WTC11 (cell line): ENCODE measurements at regions not wholly inside any gene's neighbourhood (a gene's known extent, or its start where the extent isn't known, plus 50 kb on each side); places are given as distances from the start of the nearest gene placed in this dataset.

ENCODE experiments used
- ATAC-seq: fragments of 200-7000 bp; cut with Tn5 transposase; 2 replicates; pipeline ENCODE4 v1.10.0; 2021; ENCODE audit warnings: mild to moderate bottlenecking, moderate library complexity
- CTCF ChIA-PET: fragments of 300-600 bp; sonication (Branson Sonifier 250); formaldehyde crosslinking; loops from one replicate; lab custom pipeline; 2021; ENCODE audit warnings: antibody characterized with exemption; lab: Charles Lee
- POLR2A ChIA-PET: fragments of 350-600 bp; sonication (Branson Sonifier 250); formaldehyde crosslinking; loops from one replicate; lab custom pipeline; 2021; ENCODE audit warnings: antibody characterized with exemption; lab: Charles Lee
- DNase-seq: peaks from one replicate; pipeline ENCODE4 v3.0.0; 2021; ENCODE audit warnings: low spot score
- H3K27ac Mint-ChIP-seq: 2 replicates; pipeline ENCODE4 v1.8.0; 2021; ENCODE audit warnings: mixed read lengths
- H3K27me3 Mint-ChIP-seq: 2 replicates; pipeline ENCODE4 v1.8.0; 2021; ENCODE audit warnings: low read depth, mild to moderate bottlenecking, moderate library complexity, mixed read lengths
- H3K36me3 Mint-ChIP-seq: 2 replicates; pipeline ENCODE4 v1.8.0; 2021; ENCODE audit warnings: mixed read lengths
- H3K4me1 Mint-ChIP-seq: 2 replicates; pipeline ENCODE4 v1.8.0; 2022; ENCODE audit warnings: mixed read lengths
- H3K4me3 Mint-ChIP-seq: 2 replicates; pipeline ENCODE4 v1.8.0; 2021; ENCODE audit warnings: mild to moderate bottlenecking, moderate library complexity, mixed read lengths
- H3K9me3 Mint-ChIP-seq: 2 replicates; pipeline ENCODE4 v1.8.0; 2021; ENCODE audit warnings: mixed read lengths
- EMX1 ChIP-seq: fragments of 250-450 bp; sonication (Bioruptor Pico); IDR thresholded peaks from 2 replicates; pipeline ENCODE4 v1.8.0; 2021; ENCODE audit warnings: mild to moderate bottlenecking
- OVOL2 ChIP-seq: fragments of 250-450 bp; sonication (Bioruptor Pico); IDR thresholded peaks from 2 replicates; pipeline ENCODE4 v1.9.0; 2021; ENCODE audit warnings: mild to moderate bottlenecking, borderline replicate concordance
- PRRX2 ChIP-seq: fragments of 250-450 bp; sonication (Bioruptor Pico); IDR thresholded peaks from 2 replicates; pipeline ENCODE4 v1.8.0; 2021; ENCODE audit warnings: mild to moderate bottlenecking
- SMAD4 ChIP-seq: sonication (generic); formaldehyde crosslinking; IDR thresholded peaks from 2 replicates; pipeline ENCODE4 v1.8.0; 2022; ENCODE audit warnings: mild to moderate bottlenecking, missing genetic modification reagents
- TCF7 ChIP-seq: sonication (generic); formaldehyde crosslinking; IDR thresholded peaks from 2 replicates; pipeline ENCODE4 v1.8.0; 2022; ENCODE audit warnings: mild to moderate bottlenecking, low read depth, missing genetic modification reagents, moderate library complexity
- ZBTB21 ChIP-seq: sonication (generic); formaldehyde crosslinking; IDR thresholded peaks from 2 replicates; pipeline ENCODE4 v1.8.1; 2023; ENCODE audit warnings: mild to moderate bottlenecking, missing genetic modification reagents, borderline replicate concordance
- ZNF121 ChIP-seq: sonication (generic); formaldehyde crosslinking; IDR thresholded peaks from 2 replicates; pipeline ENCODE4 v1.8.0; 2023; ENCODE audit warnings: missing genetic modification reagents
- ZNF138 ChIP-seq: sonication (generic); formaldehyde crosslinking; conservative IDR thresholded peaks from 2 replicates; pipeline ENCODE4 v1.8.1; 2022; ENCODE audit warnings: mild to moderate bottlenecking, moderate library complexity, missing genetic modification reagents
- ZNF423 ChIP-seq: fragments of 250-450 bp; sonication (Bioruptor Pico); IDR thresholded peaks from 2 replicates; pipeline ENCODE4 v2.1.2; 2022; ENCODE audit warnings: mild to moderate bottlenecking, moderate library complexity
- TF ChIP-seq, protein P1 (sequence below): sonication (generic); formaldehyde crosslinking; IDR thresholded peaks from 2 replicates; pipeline ENCODE4 v1.8.0; 2022; ENCODE audit warnings: missing genetic modification reagents
- TF ChIP-seq, protein P2 (sequence below): fragments of 250-450 bp; sonication (Bioruptor Pico); IDR thresholded peaks from 2 replicates; pipeline ENCODE4 v1.8.0; 2021; ENCODE audit warnings: mild to moderate bottlenecking
- TF ChIP-seq, protein P3 (sequence below): sonication (generic); formaldehyde crosslinking; IDR thresholded peaks from 2 replicates; pipeline ENCODE4 v1.8.1; 2023; ENCODE audit warnings: mild to moderate bottlenecking, missing genetic modification reagents, borderline replicate concordance
- TF ChIP-seq, protein P4 (sequence below): sonication (generic); formaldehyde crosslinking; IDR thresholded peaks from 2 replicates; pipeline ENCODE4 v1.8.0; 2022; ENCODE audit warnings: mild to moderate bottlenecking, missing genetic modification reagents
- TF ChIP-seq, protein P5 (sequence below): sonication (generic); formaldehyde crosslinking; conservative IDR thresholded peaks from 2 replicates; pipeline ENCODE4 v1.8.1; 2023; ENCODE audit warnings: mild to moderate bottlenecking, low read depth, missing genetic modification reagents, moderate library complexity
- TF ChIP-seq, protein P6 (sequence below): fragments of 200-600 bp; IDR thresholded peaks from 2 replicates; pipeline ENCODE4 v1.8.0; 2022; ENCODE audit warnings: antibody characterized with exemption

DNA sequence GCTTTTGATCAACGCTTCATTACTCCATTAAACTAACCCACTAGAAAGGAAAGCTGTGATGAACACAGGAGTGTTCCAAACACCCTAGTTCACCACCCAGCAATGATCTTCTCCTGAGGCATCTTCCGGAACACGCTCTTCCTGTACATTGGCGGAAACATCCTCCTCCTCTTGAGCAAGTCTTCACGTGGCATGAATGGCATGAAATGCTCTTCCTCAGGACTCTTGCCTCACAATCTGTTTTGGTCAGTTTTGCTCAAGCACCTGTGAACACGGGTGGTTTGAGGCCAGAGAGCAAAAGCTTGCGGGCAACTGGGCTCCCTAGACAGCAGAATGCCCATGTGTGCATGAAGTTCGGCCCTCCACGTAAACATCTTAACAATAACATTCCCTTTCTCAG is 734.2 kb upstream of the SALL3 start (continued):
- TF ChIP-seq, protein P1, sequence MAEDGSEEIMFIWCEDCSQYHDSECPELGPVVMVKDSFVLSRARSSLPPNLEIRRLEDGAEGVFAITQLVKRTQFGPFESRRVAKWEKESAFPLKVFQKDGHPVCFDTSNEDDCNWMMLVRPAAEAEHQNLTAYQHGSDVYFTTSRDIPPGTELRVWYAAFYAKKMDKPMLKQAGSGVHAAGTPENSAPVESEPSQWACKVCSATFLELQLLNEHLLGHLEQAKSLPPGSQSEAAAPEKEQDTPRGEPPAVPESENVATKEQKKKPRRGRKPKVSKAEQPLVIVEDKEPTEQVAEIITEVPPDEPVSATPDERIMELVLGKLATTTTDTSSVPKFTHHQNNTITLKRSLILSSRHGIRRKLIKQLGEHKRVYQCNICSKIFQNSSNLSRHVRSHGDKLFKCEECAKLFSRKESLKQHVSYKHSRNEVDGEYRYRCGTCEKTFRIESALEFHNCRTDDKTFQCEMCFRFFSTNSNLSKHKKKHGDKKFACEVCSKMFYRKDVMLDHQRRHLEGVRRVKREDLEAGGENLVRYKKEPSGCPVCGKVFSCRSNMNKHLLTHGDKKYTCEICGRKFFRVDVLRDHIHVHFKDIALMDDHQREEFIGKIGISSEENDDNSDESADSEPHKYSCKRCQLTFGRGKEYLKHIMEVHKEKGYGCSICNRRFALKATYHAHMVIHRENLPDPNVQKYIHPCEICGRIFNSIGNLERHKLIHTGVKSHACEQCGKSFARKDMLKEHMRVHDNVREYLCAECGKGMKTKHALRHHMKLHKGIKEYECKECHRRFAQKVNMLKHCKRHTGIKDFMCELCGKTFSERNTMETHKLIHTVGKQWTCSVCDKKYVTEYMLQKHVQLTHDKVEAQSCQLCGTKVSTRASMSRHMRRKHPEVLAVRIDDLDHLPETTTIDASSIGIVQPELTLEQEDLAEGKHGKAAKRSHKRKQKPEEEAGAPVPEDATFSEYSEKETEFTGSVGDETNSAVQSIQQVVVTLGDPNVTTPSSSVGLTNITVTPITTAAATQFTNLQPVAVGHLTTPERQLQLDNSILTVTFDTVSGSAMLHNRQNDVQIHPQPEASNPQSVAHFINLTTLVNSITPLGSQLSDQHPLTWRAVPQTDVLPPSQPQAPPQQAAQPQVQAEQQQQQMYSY (CRISPR knock-in tag) = no peak
- no peak for TF ChIP-seq EMX1 (CRISPR knock-in tag)
- TF ChIP-seq, protein P2, sequence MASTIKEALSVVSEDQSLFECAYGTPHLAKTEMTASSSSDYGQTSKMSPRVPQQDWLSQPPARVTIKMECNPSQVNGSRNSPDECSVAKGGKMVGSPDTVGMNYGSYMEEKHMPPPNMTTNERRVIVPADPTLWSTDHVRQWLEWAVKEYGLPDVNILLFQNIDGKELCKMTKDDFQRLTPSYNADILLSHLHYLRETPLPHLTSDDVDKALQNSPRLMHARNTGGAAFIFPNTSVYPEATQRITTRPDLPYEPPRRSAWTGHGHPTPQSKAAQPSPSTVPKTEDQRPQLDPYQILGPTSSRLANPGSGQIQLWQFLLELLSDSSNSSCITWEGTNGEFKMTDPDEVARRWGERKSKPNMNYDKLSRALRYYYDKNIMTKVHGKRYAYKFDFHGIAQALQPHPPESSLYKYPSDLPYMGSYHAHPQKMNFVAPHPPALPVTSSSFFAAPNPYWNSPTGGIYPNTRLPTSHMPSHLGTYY (CRISPR knock-in tag) = no peak
- no peak for TF ChIP-seq ZNF121
- TF ChIP-seq, protein P3, sequence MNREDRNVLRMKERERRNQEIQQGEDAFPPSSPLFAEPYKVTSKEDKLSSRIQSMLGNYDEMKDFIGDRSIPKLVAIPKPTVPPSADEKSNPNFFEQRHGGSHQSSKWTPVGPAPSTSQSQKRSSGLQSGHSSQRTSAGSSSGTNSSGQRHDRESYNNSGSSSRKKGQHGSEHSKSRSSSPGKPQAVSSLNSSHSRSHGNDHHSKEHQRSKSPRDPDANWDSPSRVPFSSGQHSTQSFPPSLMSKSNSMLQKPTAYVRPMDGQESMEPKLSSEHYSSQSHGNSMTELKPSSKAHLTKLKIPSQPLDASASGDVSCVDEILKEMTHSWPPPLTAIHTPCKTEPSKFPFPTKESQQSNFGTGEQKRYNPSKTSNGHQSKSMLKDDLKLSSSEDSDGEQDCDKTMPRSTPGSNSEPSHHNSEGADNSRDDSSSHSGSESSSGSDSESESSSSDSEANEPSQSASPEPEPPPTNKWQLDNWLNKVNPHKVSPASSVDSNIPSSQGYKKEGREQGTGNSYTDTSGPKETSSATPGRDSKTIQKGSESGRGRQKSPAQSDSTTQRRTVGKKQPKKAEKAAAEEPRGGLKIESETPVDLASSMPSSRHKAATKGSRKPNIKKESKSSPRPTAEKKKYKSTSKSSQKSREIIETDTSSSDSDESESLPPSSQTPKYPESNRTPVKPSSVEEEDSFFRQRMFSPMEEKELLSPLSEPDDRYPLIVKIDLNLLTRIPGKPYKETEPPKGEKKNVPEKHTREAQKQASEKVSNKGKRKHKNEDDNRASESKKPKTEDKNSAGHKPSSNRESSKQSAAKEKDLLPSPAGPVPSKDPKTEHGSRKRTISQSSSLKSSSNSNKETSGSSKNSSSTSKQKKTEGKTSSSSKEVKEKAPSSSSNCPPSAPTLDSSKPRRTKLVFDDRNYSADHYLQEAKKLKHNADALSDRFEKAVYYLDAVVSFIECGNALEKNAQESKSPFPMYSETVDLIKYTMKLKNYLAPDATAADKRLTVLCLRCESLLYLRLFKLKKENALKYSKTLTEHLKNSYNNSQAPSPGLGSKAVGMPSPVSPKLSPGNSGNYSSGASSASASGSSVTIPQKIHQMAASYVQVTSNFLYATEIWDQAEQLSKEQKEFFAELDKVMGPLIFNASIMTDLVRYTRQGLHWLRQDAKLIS = no peak
- no peak for TF ChIP-seq ZNF423 (CRISPR knock-in tag)
- no peak for TF ChIP-seq ZNF138 (CRISPR knock-in tag)
- no peak for TF ChIP-seq PRRX2
- TF ChIP-seq, protein P4, sequence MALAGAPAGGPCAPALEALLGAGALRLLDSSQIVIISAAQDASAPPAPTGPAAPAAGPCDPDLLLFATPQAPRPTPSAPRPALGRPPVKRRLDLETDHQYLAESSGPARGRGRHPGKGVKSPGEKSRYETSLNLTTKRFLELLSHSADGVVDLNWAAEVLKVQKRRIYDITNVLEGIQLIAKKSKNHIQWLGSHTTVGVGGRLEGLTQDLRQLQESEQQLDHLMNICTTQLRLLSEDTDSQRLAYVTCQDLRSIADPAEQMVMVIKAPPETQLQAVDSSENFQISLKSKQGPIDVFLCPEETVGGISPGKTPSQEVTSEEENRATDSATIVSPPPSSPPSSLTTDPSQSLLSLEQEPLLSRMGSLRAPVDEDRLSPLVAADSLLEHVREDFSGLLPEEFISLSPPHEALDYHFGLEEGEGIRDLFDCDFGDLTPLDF (CRISPR knock-in tag) = no peak
- TF ChIP-seq, protein P5, sequence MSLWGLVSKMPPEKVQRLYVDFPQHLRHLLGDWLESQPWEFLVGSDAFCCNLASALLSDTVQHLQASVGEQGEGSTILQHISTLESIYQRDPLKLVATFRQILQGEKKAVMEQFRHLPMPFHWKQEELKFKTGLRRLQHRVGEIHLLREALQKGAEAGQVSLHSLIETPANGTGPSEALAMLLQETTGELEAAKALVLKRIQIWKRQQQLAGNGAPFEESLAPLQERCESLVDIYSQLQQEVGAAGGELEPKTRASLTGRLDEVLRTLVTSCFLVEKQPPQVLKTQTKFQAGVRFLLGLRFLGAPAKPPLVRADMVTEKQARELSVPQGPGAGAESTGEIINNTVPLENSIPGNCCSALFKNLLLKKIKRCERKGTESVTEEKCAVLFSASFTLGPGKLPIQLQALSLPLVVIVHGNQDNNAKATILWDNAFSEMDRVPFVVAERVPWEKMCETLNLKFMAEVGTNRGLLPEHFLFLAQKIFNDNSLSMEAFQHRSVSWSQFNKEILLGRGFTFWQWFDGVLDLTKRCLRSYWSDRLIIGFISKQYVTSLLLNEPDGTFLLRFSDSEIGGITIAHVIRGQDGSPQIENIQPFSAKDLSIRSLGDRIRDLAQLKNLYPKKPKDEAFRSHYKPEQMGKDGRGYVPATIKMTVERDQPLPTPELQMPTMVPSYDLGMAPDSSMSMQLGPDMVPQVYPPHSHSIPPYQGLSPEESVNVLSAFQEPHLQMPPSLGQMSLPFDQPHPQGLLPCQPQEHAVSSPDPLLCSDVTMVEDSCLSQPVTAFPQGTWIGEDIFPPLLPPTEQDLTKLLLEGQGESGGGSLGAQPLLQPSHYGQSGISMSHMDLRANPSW = no peak

DNA sequence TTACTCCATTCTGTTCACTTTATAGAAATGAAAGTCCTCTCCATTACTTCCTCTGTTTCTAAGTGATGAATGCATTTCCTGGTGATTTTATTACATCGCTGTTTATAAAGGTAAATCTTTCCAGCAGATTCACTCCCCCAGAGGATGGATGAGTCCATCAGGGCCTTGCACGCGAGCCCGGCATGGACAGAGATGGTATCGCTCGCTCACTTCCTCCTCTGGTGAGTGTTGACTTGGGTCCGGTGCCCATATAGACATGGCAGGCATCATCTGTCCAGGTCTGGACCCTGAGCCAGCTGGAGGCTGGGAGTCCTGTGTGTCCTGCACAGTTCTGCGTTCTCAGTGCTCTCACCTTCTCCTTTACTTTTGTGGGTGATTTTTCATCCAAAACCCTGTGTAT is 733.6 kb upstream of the SALL3 start:
- Mint-ChIP-seq H3K27me3 (peaks cover 9% of the 10 kb centered on the region), H3K4me1 (peaks cover 9% of the 10 kb centered on the region), H3K9me3 (peaks cover 40% of the 10 kb centered on the region), H3K36me3 (peaks cover 32% of the 10 kb centered on the region), H3K27ac (no peak overlapping the region), H3K4me3 (no peak overlapping the region)
- ATAC-seq (no peak), DNase-seq (no peak)
- ChIA-PET POLR2A (no interaction called here), CTCF (no interaction called here)
- TF ChIP-seq, protein P2 (CRISPR knock-in tag) = no peak
- no peak for TF ChIP-seq OVOL2
- TF ChIP-seq TCF7 (CRISPR knock-in tag) = no peak
- TF ChIP-seq ZBTB21 (CRISPR knock-in tag) = no peak
- TF ChIP-seq, protein P6, sequence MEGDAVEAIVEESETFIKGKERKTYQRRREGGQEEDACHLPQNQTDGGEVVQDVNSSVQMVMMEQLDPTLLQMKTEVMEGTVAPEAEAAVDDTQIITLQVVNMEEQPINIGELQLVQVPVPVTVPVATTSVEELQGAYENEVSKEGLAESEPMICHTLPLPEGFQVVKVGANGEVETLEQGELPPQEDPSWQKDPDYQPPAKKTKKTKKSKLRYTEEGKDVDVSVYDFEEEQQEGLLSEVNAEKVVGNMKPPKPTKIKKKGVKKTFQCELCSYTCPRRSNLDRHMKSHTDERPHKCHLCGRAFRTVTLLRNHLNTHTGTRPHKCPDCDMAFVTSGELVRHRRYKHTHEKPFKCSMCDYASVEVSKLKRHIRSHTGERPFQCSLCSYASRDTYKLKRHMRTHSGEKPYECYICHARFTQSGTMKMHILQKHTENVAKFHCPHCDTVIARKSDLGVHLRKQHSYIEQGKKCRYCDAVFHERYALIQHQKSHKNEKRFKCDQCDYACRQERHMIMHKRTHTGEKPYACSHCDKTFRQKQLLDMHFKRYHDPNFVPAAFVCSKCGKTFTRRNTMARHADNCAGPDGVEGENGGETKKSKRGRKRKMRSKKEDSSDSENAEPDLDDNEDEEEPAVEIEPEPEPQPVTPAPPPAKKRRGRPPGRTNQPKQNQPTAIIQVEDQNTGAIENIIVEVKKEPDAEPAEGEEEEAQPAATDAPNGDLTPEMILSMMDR = no peak
- no peak for TF ChIP-seq SMAD4 (CRISPR knock-in tag)
- TF ChIP-seq, protein P3 = no peak
